SK-MEL-5 (cell line): ENCODE measurements at regions not wholly inside any gene's neighbourhood (a gene's known extent, or its start where the extent isn't known, plus 50 kb on each side); places are given as distances from the start of the nearest gene placed in this dataset.

Source experiments
- DNase-seq: peaks from one replicate; pipeline ENCODE4 v3.0.0-alpha.2; 2016; ENCODE audit warnings: low read depth, low spot score
- in situ Hi-C: cut with HindIII; loops from 2 replicates; pipeline ENCODE4 v1.10.0; 2016; ENCODE audit warnings: low sequenced_read_pairs, high pct_unique_total_duplicates, low pct_unique_long_range_greater_than_20kb

GRCh38 chr9:86664603-86665002, 282.7 kb downstream of the GAS1 start:
- in situ Hi-C loops, result no loop called here

GRCh38 chr9:86663905-86664304, 283.4 kb downstream of the GAS1 start:
- in situ Hi-C loops, result no loop called here
- no peak for DNase-seq

More at GRCh38 chr9:86664603-86665002, 282.7 kb downstream of the GAS1 start:
- DNase-seq, result no peak

DNA sequence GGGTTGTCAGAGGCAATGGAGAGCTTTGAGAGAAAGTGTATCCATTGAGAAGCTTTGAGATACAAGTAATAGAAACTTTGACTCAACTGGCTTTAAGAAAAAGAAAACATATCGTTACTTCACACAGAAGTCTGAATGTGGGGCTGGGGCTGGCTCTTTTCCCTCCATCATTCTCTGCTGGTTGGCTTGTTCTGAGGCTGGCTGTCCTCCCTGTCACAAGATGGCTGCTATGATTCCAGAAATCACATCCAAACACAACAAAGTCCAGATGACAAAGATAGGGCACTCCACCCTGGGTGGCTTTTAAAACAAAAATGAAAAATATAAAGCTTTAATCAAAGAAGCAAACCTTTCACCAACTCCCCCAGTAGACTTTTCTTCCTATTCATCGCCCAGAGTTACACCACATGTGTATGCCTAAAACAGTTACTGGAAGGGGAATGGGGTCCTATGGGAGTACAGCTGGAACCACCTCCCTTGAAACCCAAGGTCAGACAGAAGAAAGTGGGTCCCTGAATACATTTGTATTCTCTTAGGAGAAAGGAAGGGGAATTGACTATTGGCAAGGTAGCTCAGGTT, 284.3 kb downstream of the GAS1 start:
- DNase-seq, result no peak
- in situ Hi-C loops, result no loop called here

DNA sequence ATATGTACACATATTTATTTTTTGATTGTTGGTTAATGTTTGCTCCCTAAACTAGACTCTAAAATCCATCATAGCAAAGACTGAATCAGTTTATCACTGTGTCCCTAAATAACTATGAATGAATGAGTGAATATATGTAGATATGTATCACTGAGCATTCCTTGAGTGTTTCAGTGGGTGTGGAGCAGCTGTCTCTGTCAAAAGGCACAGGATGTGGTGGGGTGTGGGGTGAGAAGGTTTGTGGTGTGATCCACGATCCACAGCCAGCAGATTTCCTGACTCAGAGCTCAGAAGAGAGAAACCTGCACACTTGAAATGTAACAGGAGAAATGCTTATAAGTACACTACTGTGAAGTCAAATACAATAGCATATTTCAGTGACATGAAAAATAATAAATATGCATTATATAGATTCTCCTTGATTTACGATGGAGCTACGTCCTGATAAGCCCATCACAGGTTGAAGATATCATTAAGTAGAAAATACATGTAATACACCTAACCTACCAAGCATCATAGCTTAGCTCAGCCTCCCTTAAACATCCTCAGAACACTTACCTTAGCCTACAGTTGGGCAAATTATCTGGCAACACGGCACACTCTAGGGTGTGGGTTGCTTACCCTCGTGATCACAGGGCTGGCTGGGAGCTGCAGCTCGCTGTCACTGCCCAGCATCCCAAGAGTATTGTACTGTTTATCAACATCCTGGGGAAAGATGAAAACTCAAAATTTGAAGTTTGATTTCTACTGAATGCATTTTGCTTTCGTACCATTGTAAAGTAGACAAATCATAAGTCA, 287.0 kb downstream of the GAS1 start:
- no peak for DNase-seq
- in situ Hi-C loops, result no loop called here

DNA sequence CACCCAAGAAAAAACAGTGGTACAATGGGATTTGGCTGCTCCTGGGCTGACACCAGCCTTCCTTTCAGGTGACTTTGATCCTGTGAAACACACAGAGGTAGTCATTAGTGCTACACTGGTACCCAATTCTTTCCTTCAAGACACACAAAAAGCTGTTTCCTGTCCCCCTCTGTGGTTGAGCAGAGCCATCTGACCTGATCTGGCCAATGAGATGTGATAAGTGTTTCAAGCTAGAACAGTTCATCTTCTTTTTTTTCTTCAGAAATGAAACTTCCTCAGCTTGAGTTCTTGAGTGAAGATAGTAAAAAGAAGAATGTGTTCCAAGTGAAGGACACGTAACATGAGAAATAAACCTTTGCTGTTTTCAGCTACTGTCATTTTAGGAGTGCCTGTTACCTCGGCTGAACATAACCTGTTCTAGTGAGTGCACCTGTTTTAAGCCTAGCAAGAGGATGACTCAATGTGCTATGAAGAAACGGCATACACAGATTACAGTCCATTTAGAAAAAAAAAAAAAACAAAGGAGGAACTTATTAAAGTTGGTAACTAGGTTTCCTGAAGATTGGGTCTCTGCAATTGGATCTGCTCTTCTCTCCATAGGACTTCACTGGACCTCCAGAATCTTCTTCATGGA, 287.8 kb downstream of the GAS1 start:
- in situ Hi-C loops, result no loop called here
- no peak for DNase-seq

DNA sequence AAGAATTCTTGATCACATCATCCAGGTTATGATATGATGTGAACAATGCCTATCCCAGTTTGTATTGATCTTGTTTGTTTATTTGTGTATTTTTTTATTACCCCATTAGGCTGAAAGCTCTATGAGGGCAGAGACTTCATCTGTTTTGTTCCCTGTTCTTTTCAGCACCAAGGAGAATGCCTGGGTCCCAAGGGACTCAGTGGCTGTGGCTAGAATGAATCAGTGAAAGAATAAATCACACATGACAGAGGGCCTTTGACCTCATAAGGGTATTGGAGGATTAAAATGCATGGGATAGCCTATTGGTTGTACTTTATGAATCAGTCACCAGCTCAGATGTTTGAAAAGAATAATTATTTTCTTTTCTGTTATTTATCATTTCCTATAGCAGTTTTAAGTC, 292.2 kb downstream of the GAS1 start:
- DNase-seq, result no peak
- in situ Hi-C loops, result no loop called here

GRCh38 chr9:86653466-86653865, 293.8 kb downstream of the GAS1 start:
- in situ Hi-C loops, result no loop called here
- no peak for DNase-seq

GRCh38 chr9:86652736-86653135, 294.6 kb downstream of the GAS1 start:
- no peak for DNase-seq
- in situ Hi-C loops, result no loop called here

DNA sequence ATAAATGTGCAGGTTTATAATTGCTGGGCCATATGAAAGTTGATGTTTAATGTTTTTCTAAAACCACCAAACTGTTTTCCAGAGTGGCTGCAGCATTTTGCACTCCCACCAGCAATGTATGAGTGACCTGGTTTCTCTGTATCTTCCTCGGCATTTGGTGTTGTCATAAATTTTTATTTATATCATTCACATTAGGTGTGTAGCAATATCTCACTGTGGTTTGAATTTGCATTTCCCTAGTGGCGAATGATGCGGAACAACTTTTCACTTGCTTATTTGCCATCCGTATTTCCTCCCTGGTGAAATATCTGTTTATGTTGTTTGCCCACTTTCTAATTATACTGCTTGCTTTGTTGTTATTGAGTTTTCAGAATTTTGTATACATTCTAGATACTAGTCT, 295.7 kb upstream of the TUT7 start:
- in situ Hi-C loops, result no loop called here

DNA sequence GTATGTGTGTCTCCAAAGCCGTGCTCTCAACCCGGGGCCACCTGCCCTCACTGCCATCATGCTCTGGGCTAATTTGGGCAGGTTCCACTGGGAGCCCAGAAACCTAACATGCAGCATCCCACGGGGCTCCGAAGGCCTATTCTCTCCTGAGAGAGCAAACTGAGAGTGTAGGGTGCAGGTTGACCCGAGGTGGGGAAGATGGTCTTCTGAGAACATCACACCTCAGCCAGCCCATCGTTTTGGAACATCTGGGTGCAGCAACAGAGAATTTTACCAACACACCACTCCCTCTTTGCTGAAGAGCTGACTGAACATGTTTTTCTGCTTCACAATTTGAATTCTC, 294.6 kb upstream of the TUT7 start:
- in situ Hi-C loops, result no loop called here
- DNase-seq, result no peak

More for the DNA sequence above, 295.7 kb upstream of the TUT7 start:
- DNase-seq, result no peak

- no peak for DNase-seq
- in situ Hi-C loops, result no loop called here
Observed at GRCh38 chr9:86648156-86648827, 294.1 kb upstream of the TUT7 start.

- DNase-seq, result no peak
- in situ Hi-C loops, result no loop called here
Observed at GRCh38 chr9:86645303-86645702, 291.1 kb upstream of the TUT7 start.

DNA sequence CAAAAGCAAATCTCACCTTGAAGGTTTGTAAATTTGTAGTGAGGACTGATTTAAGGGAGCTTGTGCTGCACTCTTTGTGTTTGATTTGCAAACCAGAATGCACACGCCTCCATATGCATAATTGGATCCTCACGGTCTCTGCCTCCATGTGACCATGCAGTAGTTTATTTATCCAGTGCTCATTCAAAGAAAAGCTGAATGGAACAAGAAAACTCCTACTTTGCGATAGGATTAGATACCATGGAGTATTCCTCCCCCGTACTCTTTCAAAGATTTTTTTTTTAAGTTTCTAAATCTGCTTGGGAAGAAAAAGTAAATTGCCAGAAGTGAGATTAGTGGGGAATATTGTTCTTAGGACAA, 290.4 kb upstream of the TUT7 start:
- in situ Hi-C loops, result no loop called here
- DNase-seq, result no peak

DNA sequence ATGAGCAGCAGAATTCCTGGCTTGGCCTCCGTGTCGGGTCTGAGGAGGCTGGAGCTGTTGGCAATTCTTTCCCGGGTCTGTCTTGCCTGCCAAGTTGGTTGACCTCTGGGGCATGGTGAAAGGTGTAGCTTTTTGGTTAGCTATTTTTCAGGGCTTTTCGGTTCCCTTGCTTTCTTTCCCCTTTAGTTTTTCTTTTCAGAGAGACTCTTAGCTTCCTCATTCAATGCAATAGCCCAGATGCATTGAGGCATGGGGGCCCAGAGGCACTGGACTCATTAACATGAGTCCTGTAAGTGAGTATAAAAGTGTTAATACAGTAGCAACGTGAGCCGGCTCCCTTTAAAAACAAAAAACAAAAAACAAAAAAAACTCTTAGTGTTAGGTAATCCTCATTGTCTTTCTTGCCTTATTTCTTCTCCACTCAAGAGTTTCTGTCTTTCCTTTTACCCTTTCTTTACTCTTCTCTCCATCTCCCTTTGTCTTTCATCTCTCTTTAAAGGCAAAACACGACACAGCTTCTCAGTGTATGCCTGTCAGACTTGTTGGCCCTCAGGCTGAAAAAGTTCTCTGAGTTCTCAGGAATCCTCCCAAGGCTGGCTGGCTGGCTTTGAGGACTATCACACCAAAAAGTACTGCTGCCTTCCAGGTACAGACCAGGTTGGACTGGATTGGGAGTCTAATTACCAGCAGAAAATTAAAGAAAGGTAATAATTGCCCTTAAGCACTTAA, 289.9 kb upstream of the TUT7 start:
- no peak for DNase-seq
- in situ Hi-C loops, result no loop called here

DNA sequence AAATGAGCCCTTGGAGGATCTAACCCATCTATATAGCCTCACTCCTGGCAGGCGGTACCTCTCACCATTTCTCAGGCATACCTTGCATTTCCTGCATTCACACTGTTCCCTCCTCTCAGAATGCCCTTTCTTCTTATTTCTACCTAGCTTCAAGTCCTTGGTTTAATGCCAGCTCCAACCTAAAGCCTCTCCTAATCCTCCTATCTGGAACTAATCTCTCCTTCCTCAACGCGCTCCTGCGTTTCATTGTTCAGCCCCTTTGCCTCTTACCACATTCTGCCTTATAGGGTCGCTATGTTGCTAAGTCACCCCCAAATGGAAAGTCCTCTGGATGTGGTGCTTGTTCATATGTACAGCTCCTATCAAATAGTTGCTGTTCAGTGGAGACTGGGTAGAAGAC, 288.5 kb upstream of the TUT7 start:
- in situ Hi-C loops, result no loop called here
- DNase-seq, result no peak

DNA sequence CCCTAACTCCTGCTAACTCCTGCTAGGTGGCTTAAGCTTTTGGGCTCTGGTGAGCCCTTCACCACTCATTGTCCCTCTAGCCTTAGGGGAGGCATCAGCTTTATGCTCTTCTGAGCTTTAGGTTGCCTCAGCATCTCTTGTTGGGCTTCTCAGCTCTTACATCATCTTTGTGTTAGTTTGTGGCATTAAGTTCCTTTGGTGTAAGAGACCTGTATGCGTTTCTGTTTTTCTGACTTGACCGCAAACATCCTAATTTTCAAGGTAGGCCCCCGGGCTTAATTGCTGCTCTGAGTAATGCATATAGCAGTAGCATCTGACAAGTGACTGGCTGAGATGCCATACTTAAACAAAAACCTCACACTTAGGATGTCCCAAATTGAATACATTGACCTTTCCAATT, 287.8 kb upstream of the TUT7 start:
- DNase-seq, result no peak
- in situ Hi-C loops, result no loop called here

DNA sequence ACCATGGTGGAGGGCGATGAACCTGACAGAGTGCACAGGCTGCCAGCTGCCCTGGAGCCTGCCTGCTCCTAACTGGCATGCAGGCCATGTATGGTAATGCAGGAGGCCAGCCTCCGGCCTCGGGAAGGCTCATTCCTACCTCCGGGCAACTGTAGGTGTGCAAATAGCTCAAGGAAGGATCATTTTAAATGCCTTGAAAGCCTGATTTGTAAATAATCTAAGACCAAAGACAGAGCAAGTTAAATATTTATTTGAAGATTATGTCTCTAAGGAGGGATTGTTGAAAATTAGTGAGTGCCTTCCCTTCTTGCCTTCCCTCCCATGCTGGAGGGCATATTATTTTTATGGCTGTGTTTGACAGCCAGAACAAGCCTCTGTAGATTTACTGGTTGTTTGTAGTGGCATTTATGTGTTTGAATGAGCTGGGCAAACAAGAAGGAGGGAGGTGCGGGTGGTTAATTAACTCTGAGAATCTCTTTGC, 285.7 kb upstream of the TUT7 start:
- in situ Hi-C loops, result no loop called here
- DNase-seq, result peak; percentile 17

- in situ Hi-C loops, result no loop called here
Observed at GRCh38 chr9:86639287-86639686, 285.1 kb upstream of the TUT7 start.

More at GRCh38 chr9:86639287-86639686, 285.1 kb upstream of the TUT7 start:
- DNase-seq, result no peak
